H9 (cell line): ENCODE measurements at regions not wholly inside any gene's neighbourhood (a gene's known extent, or its start where the extent isn't known, plus 50 kb on each side); places are given as distances from the start of the nearest gene placed in this dataset.

Source experiments
- DNase-seq: peaks from one replicate; pipeline ENCODE4 v3.0.0-alpha.2; 2017
- H2AFZ ChIP-seq: one replicate; pipeline ENCODE4 v1.6.1; 2013; ENCODE audit warnings: mild to moderate bottlenecking, low read length, control low read depth, moderate library complexity
- H2AK5ac ChIP-seq: 2 replicates; pipeline ENCODE4 v1.6.1; 2013; ENCODE audit warnings: low read length, control low read depth, mixed read lengths; ENCODE audit not compliant: insufficient read length
- H2BK120ac ChIP-seq: one replicate; pipeline ENCODE4 v1.6.1; 2013; ENCODE audit warnings: low read depth, mild to moderate bottlenecking, low read length, control low read depth, inconsistent platforms; ENCODE audit not compliant: poor library complexity, severe bottlenecking
- H2BK12ac ChIP-seq: 2 replicates; pipeline ENCODE4 v1.6.1; 2013; ENCODE audit warnings: low read length, control low read depth, mixed read lengths, low read depth; ENCODE audit not compliant: insufficient read length
- H2BK15ac ChIP-seq: 2 replicates; pipeline ENCODE4 v1.6.1; 2013; ENCODE audit warnings: low read depth, low read length, control low read depth
- H2BK20ac ChIP-seq: one replicate; pipeline ENCODE4 v1.6.1; 2013; ENCODE audit warnings: low read depth, mild to moderate bottlenecking, low read length, control low read depth, inconsistent platforms; ENCODE audit not compliant: poor library complexity, severe bottlenecking
- H2BK5ac ChIP-seq: 2 replicates; pipeline ENCODE4 v1.6.1; 2013; ENCODE audit warnings: low read length, control low read depth, mixed read lengths; ENCODE audit not compliant: insufficient read length
- H3K14ac ChIP-seq: 2 replicates; pipeline ENCODE4 v1.6.1; 2013; ENCODE audit warnings: low read length, control low read depth; ENCODE audit not compliant: insufficient read depth
- H3K18ac ChIP-seq: 2 replicates; pipeline ENCODE4 v1.6.1; 2013; ENCODE audit warnings: low read depth, mild to moderate bottlenecking, mixed read lengths, low read length, control low read depth; ENCODE audit not compliant: insufficient read length
- H3K23ac ChIP-seq: 2 replicates; pipeline ENCODE4 v1.6.1; 2013; ENCODE audit warnings: low read length, control low read depth, mixed read lengths, low read depth; ENCODE audit not compliant: insufficient read length
- H3K23me2 ChIP-seq: 2 replicates; pipeline ENCODE4 v1.6.1; 2013; ENCODE audit warnings: low read depth, mild to moderate bottlenecking, mixed read lengths, low read length, control low read depth; ENCODE audit not compliant: insufficient read length, poor library complexity, severe bottlenecking
- H3K27ac ChIP-seq: 2 replicates; pipeline ENCODE4 v1.5.1; 2013; ENCODE audit warnings: low read length, control low read depth, mixed read lengths, low read depth; ENCODE audit not compliant: insufficient read length
- H3K27me3 ChIP-seq: 2 replicates; pipeline ENCODE4 v1.6.1; 2013; ENCODE audit warnings: low read length, control low read depth, inconsistent platforms; ENCODE audit not compliant: insufficient read depth
- H3K4ac ChIP-seq: 2 replicates; pipeline ENCODE4 v1.6.1; 2013; ENCODE audit warnings: low read depth, mild to moderate bottlenecking, control low read depth, inconsistent platforms, low read length, moderate library complexity
- H3K4me1 ChIP-seq: 2 replicates; pipeline ENCODE4 v1.6.1; 2013; ENCODE audit warnings: low read length, control low read depth, inconsistent platforms; ENCODE audit not compliant: insufficient read depth
- H3K4me2 ChIP-seq: 2 replicates; pipeline ENCODE4 v1.6.1; 2013; ENCODE audit warnings: low read length, control low read depth, mixed read lengths; ENCODE audit not compliant: insufficient read length, insufficient read depth
- H3K56ac ChIP-seq: 2 replicates; pipeline ENCODE4 v1.6.1; 2013; ENCODE audit warnings: low read depth, mild to moderate bottlenecking, mixed read lengths, low read length, control low read depth; ENCODE audit not compliant: insufficient read length
- H3K79me1 ChIP-seq: 2 replicates; pipeline ENCODE4 v1.6.1; 2013; ENCODE audit warnings: low read depth, mild to moderate bottlenecking, moderate library complexity, low read length, control low read depth, inconsistent platforms; ENCODE audit not compliant: insufficient read depth, poor library complexity, severe bottlenecking
- H3K79me2 ChIP-seq: 2 replicates; pipeline ENCODE4 v1.6.1; 2013; ENCODE audit warnings: low read length, control low read depth, inconsistent platforms; ENCODE audit not compliant: insufficient read depth
- H3K9ac ChIP-seq: 2 replicates; pipeline ENCODE4 v1.6.1; 2013; ENCODE audit warnings: low read length, control low read depth, mixed read lengths; ENCODE audit not compliant: insufficient read length; ENCODE audit errors: extremely low read depth
- H3K9me3 ChIP-seq: one replicate; pipeline ENCODE4 v1.6.1; 2013; ENCODE audit warnings: low read depth, low read length, inconsistent platforms; ENCODE audit not compliant: control insufficient read depth
- H3T11ph ChIP-seq: one replicate; pipeline ENCODE4 v1.6.1; 2013; ENCODE audit warnings: mild to moderate bottlenecking, low read length, control low read depth, inconsistent platforms
- H4K20me1 ChIP-seq: one replicate; pipeline ENCODE4 v1.6.1; 2013; ENCODE audit not compliant: control insufficient read depth, insufficient read length, insufficient read depth
- H4K5ac ChIP-seq: 2 replicates; pipeline ENCODE4 v1.6.1; 2013; ENCODE audit warnings: low read depth, mild to moderate bottlenecking, mixed read lengths, low read length, control low read depth; ENCODE audit not compliant: insufficient read length
- H4K8ac ChIP-seq: replicated peaks from 2 replicates; pipeline ENCODE4 v1.6.1; 2013; ENCODE audit warnings: low read length, control low read depth, mixed read lengths, low read depth; ENCODE audit not compliant: insufficient read length
- H4K91ac ChIP-seq: 2 replicates; pipeline ENCODE4 v1.6.1; 2013; ENCODE audit warnings: low read depth, mild to moderate bottlenecking, moderate library complexity, mixed read lengths, low read length, control low read depth; ENCODE audit not compliant: insufficient read length
- H3K27ac Mint-ChIP-seq, 3 experiments: 2 replicates in 2 of 3; 3 replicates in 1 of 3; pipeline ENCODE4 v1.8.0; 2020 to 2021; ENCODE audit warnings: mixed read lengths in 3 of 3, mild to moderate bottlenecking in 1 of 3, moderate library complexity in 1 of 3
- H3K27me3 Mint-ChIP-seq: 2 replicates; pipeline ENCODE4 v1.8.0; 2021; ENCODE audit warnings: low read depth, mild to moderate bottlenecking, moderate library complexity, mixed read lengths
- H3K36me3 Mint-ChIP-seq, 3 experiments: 2 replicates in 2 of 3; 3 replicates in 1 of 3; pipeline ENCODE4 v1.8.0; 2020 to 2021; ENCODE audit warnings: low read depth in 3 of 3, mixed read lengths in 3 of 3; ENCODE audit not compliant: insufficient read depth in 1 of 3
- H3K4me1 Mint-ChIP-seq, 2 experiments: 2 replicates each; pipeline ENCODE4 v1.8.0; 2020; ENCODE audit warnings: mixed read lengths in 2 of 2
- H3K4me3 Mint-ChIP-seq, 2 experiments: 2 replicates in 1 of 2; 3 replicates in 1 of 2; pipeline ENCODE4 v1.8.0; 2020 to 2021; ENCODE audit warnings: mild to moderate bottlenecking in 2 of 2, mixed read lengths in 2 of 2, moderate library complexity in 1 of 2
- H3K9me3 Mint-ChIP-seq, 2 experiments: 2 replicates in 1 of 2; 3 replicates in 1 of 2; pipeline ENCODE4 v1.8.0; 2020; ENCODE audit warnings: mild to moderate bottlenecking in 2 of 2, mixed read lengths in 2 of 2, moderate library complexity in 1 of 2
- CTCF ChIP-seq: fragments of 200-600 bp; sonication (generic); conservative IDR thresholded peaks from 3 replicates; pipeline ENCODE4 v1.8.0; 2021; ENCODE audit warnings: antibody characterized with exemption, mild to moderate bottlenecking
- WGBS: extraction: QIAGEN DNeasy Blood & Tissue Kit; methylation state at CpG from one replicate; pipeline ENCODE4 v1.1.7; 2013; ENCODE audit warnings: missing lambda C conversion rate, low lambda C conversion rate, mixed read lengths; ENCODE audit not compliant: insufficient read length; ENCODE audit errors: extremely low coverage; 5-methylcytosine and 5-hydroxymethylcytosine counted together

GRCh38 chr15:31464216-31465082 lies 137.8 kb downstream of the KLF13 start:
- Histone ChIP-seq H3K27me3 (no peaks in the 10 kb centered on the region), H3K4ac (no peak overlapping the region), H3K23ac (no peak overlapping the region), H3K56ac (no peak overlapping the region), H3K23me2 (no peaks in the 10 kb centered on the region), H2BK15ac (no peak overlapping the region), H4K20me1 (no peaks in the 10 kb centered on the region), H2AFZ (no peak overlapping the region), H3K4me2 (no peak overlapping the region), H3K4me1 (no peaks in the 10 kb centered on the region; the same call in 1 of the 2 replicates), H4K91ac (no peak overlapping the region), H3K9ac (no peak overlapping the region), H2BK12ac (no peak overlapping the region), H3K14ac (no peak overlapping the region), H2AK5ac (no peak overlapping the region), H2BK120ac (no peak overlapping the region), H3K18ac (no peak overlapping the region), H4K8ac (no peak overlapping the region), H2BK5ac (no peak overlapping the region), H4K5ac (no peak overlapping the region), H3K27ac (no peak overlapping the region), H2BK20ac (no peak overlapping the region), H3K79me1 (no peaks in the 10 kb centered on the region), H3K79me2 (no peaks in the 10 kb centered on the region), H3T11ph (no peak overlapping the region), H3K9me3 (no peaks in the 10 kb centered on the region)
- no peak overlapping the region for H3K27ac Mint-ChIP-seq
- TF ChIP-seq CTCF = no peak
- H3K4me1 Mint-ChIP-seq = no peaks in the 10 kb centered on the region; a peak in 1 of 4 replicates
- no peak overlapping the region for H3K4me3 Mint-ChIP-seq
- no peaks in the 10 kb centered on the region for H3K36me3 Mint-ChIP-seq
- no CpG with 5 or more reads among the region's 13 CpGs for WGBS
- H3K27me3 Mint-ChIP-seq = peaks cover 3% of the 10 kb centered on the region
- DNase-seq = no peak
- no peaks in the 10 kb centered on the region for H3K9me3 Mint-ChIP-seq
